ENCODE measurements at regions not wholly inside any gene's neighbourhood (a gene's known extent, or its start where the extent isn't known, plus 50 kb on each side); places are given as distances from the start of the nearest gene placed in this dataset.

DNA sequence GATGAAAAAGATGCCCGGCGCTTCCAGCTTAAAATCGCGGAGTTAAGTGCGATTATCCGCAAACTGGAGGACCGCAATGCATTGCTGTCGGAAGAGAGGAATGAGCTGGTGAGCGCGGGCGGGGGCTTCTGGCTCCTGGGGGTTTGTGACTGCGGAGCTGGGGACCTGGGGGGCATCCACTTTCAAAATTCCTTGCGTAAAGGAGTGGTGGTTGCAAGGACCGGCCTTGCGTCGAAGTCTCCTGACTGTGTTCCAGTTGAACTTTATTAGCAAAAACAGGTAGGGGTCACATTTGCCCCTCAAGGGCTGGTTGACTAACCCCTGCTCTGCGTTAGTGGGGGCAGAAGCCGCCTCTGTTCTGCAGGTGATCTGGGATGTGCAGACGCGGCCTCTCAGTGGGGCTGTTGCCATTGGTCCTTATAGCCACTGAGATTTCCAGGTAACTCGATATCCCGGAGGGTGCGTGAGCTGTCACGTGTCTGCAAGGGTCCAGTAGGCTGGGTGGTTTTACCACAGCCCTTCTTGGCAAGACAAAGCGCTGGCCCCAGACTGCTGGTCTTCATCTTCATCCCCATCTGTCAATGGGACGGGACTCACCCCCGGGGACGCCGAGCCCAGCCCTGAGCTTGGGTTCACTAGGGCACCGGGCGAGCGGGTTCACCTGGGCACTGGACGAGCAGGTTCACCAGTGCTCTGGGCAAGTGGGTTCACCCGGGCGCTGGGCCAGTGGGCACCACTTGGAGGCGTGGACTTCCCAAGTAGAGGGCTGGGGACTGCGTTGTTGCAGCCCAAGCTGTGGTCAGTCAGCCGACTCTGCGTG lies 51.5 kb upstream of the DPYSL4 start:
- DNase-seq, result no peak

GRCh38 chr10:132136097-132136521 lies 50.6 kb upstream of the DPYSL4 start:
- DNase-seq, result no peak

DNA sequence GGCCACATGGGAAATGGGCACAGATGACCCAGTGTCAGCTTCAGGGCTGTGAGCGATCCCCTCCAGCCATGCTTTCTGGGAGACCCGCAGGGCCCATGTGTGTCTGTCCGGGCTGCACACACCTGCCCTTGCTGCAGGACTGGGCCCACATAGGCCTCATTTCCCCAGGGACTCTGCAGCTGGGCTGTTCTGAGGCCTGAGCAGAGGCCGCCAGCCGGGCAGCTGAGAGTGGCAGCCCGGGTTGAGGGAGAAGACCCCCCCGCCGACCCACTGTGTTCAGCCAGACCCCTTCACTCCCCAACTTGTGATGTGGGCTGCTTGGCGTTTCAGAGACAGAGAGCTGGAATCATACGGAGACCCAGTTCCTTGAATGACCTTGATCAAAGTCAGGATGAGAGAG lies 50.1 kb upstream of the DPYSL4 start:
- no peak for DNase-seq

Measured in left kidney (tissue), 1 donor.